ENCODE measurements at regions not wholly inside any gene's neighbourhood (a gene's known extent, or its start where the extent isn't known, plus 50 kb on each side); places are given as distances from the start of the nearest gene placed in this dataset.
"Not testable (repeated sequence)": the region's sequence is repeated elsewhere in the genome, so short reads cannot be mapped to it uniquely, and the experiment has no call there.

DNA sequence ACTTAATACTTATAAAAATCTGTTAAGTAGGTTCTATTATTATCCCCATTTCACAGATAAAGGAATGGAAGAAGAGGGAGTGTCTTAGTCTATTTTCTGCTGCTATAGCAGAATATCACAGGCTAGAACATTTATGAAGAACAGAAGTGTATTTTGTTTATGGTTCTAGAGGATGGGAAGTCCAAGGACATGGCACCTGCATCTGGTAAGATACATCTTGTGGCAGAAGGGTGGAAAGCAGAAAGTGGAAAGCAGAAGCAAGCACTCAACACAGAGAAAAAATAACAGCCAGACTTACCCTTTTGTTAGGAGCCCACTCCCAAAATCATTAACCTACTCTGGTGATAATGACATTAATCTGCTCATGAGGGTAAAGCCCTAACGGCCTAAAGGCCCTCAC is 422.4 kb downstream of the NPIPA8 start:
- no peak for DNase-seq
- in situ Hi-C loops (cut with MboI), result no loop called here
- H2AFZ ChIP-seq, result no peak overlapping the region
- H3K27me3 ChIP-seq (replicated peaks; ENCODE audit: insufficient read depth), result no peaks in the 10 kb centered on the region
- no peaks in the 10 kb centered on the region for H3K36me3 ChIP-seq (ENCODE audit: low read depth)
- peaks cover 4% of the 10 kb centered on the region for H3K9me3 ChIP-seq (ENCODE audit: low read depth)
- 7 to 27% methylated on average over 1 of the region's 1 CpG for WGBS, 2 experiments (ENCODE audit: low coverage in 1 of 2, low lambda C conversion rate in 2 of 2, missing lambda C conversion rate in 2 of 2)
- H4K20me1 ChIP-seq (ENCODE audit: insufficient read depth), result no peaks in the 10 kb centered on the region
- H3K9ac ChIP-seq, result no peak overlapping the region
- no peaks in the 10 kb centered on the region for H3F3A ChIP-seq (ENCODE audit: insufficient read depth)
- TF ChIP-seq EZH2 (IDR thresholded peaks at IDR 0.05; ENCODE audit: insufficient read depth, poor library complexity, severe bottlenecking) (no peak), EZH2phosphoT487 (IDR thresholded peaks at IDR 0.05; ENCODE audit: insufficient read depth, low read depth) (no peak)
- no peak overlapping the region for H3K27ac ChIP-seq
- no peaks in the 10 kb centered on the region for H3K79me2 ChIP-seq (ENCODE audit: insufficient read depth)
- no peak overlapping the region for H3K4me2 ChIP-seq (ENCODE audit: unreplicated experiment)
- H3K4me1 ChIP-seq (ENCODE audit: insufficient read depth), result no peaks in the 10 kb centered on the region
- no peaks in the 10 kb centered on the region for H3K9me2 ChIP-seq (ENCODE audit: insufficient read depth)
- no peak overlapping the region for H3K4me3 ChIP-seq

- H3K4me1 ChIP-seq (ENCODE audit: insufficient read depth); H3K4me3 ChIP-seq; H3K4me2 ChIP-seq (ENCODE audit: unreplicated experiment); in situ Hi-C loops (cut with MboI); H3F3A ChIP-seq (ENCODE audit: insufficient read depth); H3K79me2 ChIP-seq (ENCODE audit: insufficient read depth); H2AFZ ChIP-seq; H4K20me1 ChIP-seq (ENCODE audit: insufficient read depth); H3K9me3 ChIP-seq (ENCODE audit: low read depth); H3K36me3 ChIP-seq (ENCODE audit: low read depth); H3K9ac ChIP-seq; H3K9me2 ChIP-seq (ENCODE audit: insufficient read depth); H3K27me3 ChIP-seq (replicated peaks; ENCODE audit: insufficient read depth); DNase-seq; H3K27ac ChIP-seq: not testable (repeated sequence)
- WGBS, 2 experiments (ENCODE audit: low coverage in 1 of 2, low lambda C conversion rate in 2 of 2, missing lambda C conversion rate in 2 of 2), result 0% methylated on average over 1 of the region's 1 CpG; no CpG with 5 or more reads in 1 of the 2 experiments
These were observed 425.0 kb downstream of the NPIPA8 start for GRCh38 chr16:17911578-17911977.

DNA sequence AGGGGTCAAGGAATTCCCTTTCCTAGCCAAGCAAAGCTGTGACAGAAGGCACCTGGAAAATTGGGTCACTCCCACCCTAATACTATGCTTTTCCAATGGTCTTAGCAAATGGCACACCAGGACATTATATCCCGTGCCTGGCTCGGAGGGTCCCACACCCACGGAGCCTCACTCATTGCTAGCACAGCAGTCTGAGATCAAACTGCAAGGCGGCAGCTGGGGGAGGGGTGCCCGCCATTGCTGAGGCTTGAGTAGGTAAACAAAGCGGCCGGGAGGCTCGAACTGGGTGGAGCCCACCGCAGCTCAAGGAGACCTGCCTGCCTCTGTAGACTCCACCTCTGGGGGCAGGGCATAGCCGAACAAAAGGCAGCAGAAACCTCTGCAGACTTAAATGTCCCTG is 429.9 kb downstream of the NPIPA8 start:
- H3K9me3 ChIP-seq (ENCODE audit: low read depth); H2AFZ ChIP-seq; H3K27me3 ChIP-seq (replicated peaks; ENCODE audit: insufficient read depth); H3F3A ChIP-seq (ENCODE audit: insufficient read depth); H3K27ac ChIP-seq; H3K36me3 ChIP-seq (ENCODE audit: low read depth); H4K20me1 ChIP-seq (ENCODE audit: insufficient read depth); H3K4me3 ChIP-seq; H3K9ac ChIP-seq; DNase-seq; H3K9me2 ChIP-seq (ENCODE audit: insufficient read depth); H3K4me2 ChIP-seq (ENCODE audit: unreplicated experiment); H3K79me2 ChIP-seq (ENCODE audit: insufficient read depth); H3K4me1 ChIP-seq (ENCODE audit: insufficient read depth); in situ Hi-C loops (cut with MboI): not testable (repeated sequence)
- WGBS, 2 experiments (ENCODE audit: low coverage in 1 of 2, low lambda C conversion rate in 2 of 2, missing lambda C conversion rate in 2 of 2), result 57 to 69% methylated on average over 10 of the region's 10 CpGs

GRCh38 chr16:17901309-17901708 is 430.5 kb upstream of the XYLT1 start:
- no peak for DNase-seq
- no peak overlapping the region for H2AFZ ChIP-seq
- TF ChIP-seq EZH2 (IDR thresholded peaks at IDR 0.05; ENCODE audit: insufficient read depth, poor library complexity, severe bottlenecking) (no peak), EZH2phosphoT487 (IDR thresholded peaks at IDR 0.05; ENCODE audit: insufficient read depth, low read depth) (no peak)

GRCh38 chr16:17899141-17899540 is 428.4 kb upstream of the XYLT1 start:
- no peak for DNase-seq
- Histone ChIP-seq H3F3A (ENCODE audit: insufficient read depth) (no peaks in the 10 kb centered on the region), H3K4me2 (ENCODE audit: unreplicated experiment) (no peak overlapping the region), H2AFZ (no peak overlapping the region), H3K36me3 (ENCODE audit: low read depth) (no peaks in the 10 kb centered on the region), H4K20me1 (ENCODE audit: insufficient read depth) (no peaks in the 10 kb centered on the region), H3K27ac (no peak overlapping the region), H3K9ac (no peak overlapping the region), H3K4me3 (no peak overlapping the region), H3K9me2 (ENCODE audit: insufficient read depth) (no peaks in the 10 kb centered on the region), H3K9me3 (ENCODE audit: low read depth) (no peaks in the 10 kb centered on the region), H3K4me1 (ENCODE audit: insufficient read depth) (no peaks in the 10 kb centered on the region), H3K27me3 (replicated peaks; ENCODE audit: insufficient read depth) (no peaks in the 10 kb centered on the region), H3K79me2 (ENCODE audit: insufficient read depth) (no peaks in the 10 kb centered on the region)
- 40 to 49% methylated on average over 1 of the region's 1 CpG for WGBS, 2 experiments (ENCODE audit: low coverage in 1 of 2, low lambda C conversion rate in 2 of 2, missing lambda C conversion rate in 2 of 2)
- TF ChIP-seq EZH2 (IDR thresholded peaks at IDR 0.05; ENCODE audit: insufficient read depth, poor library complexity, severe bottlenecking) (no peak), EZH2phosphoT487 (IDR thresholded peaks at IDR 0.05; ENCODE audit: insufficient read depth, low read depth) (no peak)
- in situ Hi-C loops (cut with MboI), result no loop called here

More at GRCh38 chr16:17901309-17901708, 430.5 kb upstream of the XYLT1 start:
- Histone ChIP-seq H3K4me2 (ENCODE audit: unreplicated experiment) (no peak overlapping the region), H3K4me3 (no peak overlapping the region), H3K27ac (no peak overlapping the region), H3K36me3 (ENCODE audit: low read depth) (no peaks in the 10 kb centered on the region), H3K4me1 (ENCODE audit: insufficient read depth) (no peaks in the 10 kb centered on the region), H3K9ac (no peak overlapping the region), H3F3A (ENCODE audit: insufficient read depth) (no peaks in the 10 kb centered on the region), H4K20me1 (ENCODE audit: insufficient read depth) (no peaks in the 10 kb centered on the region), H3K27me3 (replicated peaks; ENCODE audit: insufficient read depth) (no peaks in the 10 kb centered on the region), H3K9me2 (ENCODE audit: insufficient read depth) (no peaks in the 10 kb centered on the region), H3K79me2 (ENCODE audit: insufficient read depth) (no peaks in the 10 kb centered on the region), H3K9me3 (ENCODE audit: low read depth) (no peaks in the 10 kb centered on the region)
- whole genome bisulfite sequencing, 2 experiments (ENCODE audit: low coverage in 1 of 2, low lambda C conversion rate in 2 of 2, missing lambda C conversion rate in 2 of 2), result 13 to 19% methylated on average over 1 of the region's 1 CpG
- in situ Hi-C loops (cut with MboI), result no loop called here
